ENCODE measurements at regions not wholly inside any gene's neighbourhood (a gene's known extent, or its start where the extent isn't known, plus 50 kb on each side); places are given as distances from the start of the nearest gene placed in this dataset.

DNA sequence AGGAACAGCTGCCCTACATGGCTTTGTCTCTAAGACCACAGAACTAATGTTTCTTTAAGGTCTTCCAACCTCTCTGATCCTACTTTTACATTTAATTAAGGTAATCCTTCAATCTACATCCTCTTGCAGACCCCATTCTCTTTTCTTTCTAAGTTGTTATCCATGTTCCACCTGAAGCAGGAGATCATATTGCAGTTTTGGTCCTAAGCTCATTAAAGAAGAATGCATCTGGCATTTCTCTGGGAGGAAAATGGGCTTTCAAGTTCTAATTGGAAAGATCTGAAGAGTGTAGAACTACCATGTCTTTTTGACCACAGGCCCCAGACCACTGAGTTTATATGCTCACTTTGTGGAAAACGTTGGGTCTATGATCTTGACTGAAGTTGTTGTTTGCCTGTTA lies 111.2 kb downstream of the SEM1 start:
- Histone ChIP-seq H3K18ac (ENCODE audit: insufficient read length, low read depth, low read length) (no peak overlapping the region), H3K79me1 (ENCODE audit: insufficient read depth, low read depth, low read length, poor library complexity, severe bottlenecking) (no peaks in the 10 kb centered on the region), H3K23me2 (ENCODE audit: insufficient read length, low read depth, low read length, poor library complexity, severe bottlenecking) (no peaks in the 10 kb centered on the region), H3K4ac (ENCODE audit: low read depth, low read length) (no peak overlapping the region), H3K23ac (ENCODE audit: insufficient read length, low read depth, low read length) (no peak overlapping the region), H4K91ac (ENCODE audit: insufficient read length, low read depth, low read length) (no peak overlapping the region), H3K9ac (ENCODE audit: extremely low read depth, insufficient read length, low read length) (no peak overlapping the region), H2BK120ac (ENCODE audit: low read depth, low read length, poor library complexity, severe bottlenecking) (no peak overlapping the region), H3K14ac (ENCODE audit: insufficient read depth, low read length) (no peak overlapping the region), H3K27me3 (ENCODE audit: insufficient read depth, low read length) (no peaks in the 10 kb centered on the region), H3K4me1 (ENCODE audit: insufficient read depth, low read length) (peaks cover 3% of the 10 kb centered on the region; the same call in 1 of the 2 replicates), H3K9me3 (ENCODE audit: control insufficient read depth, low read depth, low read length) (no peaks in the 10 kb centered on the region), H2BK15ac (ENCODE audit: low read depth, low read length) (no peak overlapping the region), H2AK5ac (ENCODE audit: insufficient read length, low read length) (no peak overlapping the region), H4K5ac (ENCODE audit: insufficient read length, low read depth, low read length) (no peak overlapping the region), H2BK12ac (ENCODE audit: insufficient read length, low read depth, low read length) (no peak overlapping the region), H3K79me2 (ENCODE audit: insufficient read depth, low read length) (no peaks in the 10 kb centered on the region), H2AFZ (ENCODE audit: low read length) (no peak overlapping the region), H4K20me1 (ENCODE audit: control insufficient read depth, insufficient read depth, insufficient read length) (no peaks in the 10 kb centered on the region), H3K27ac (ENCODE audit: insufficient read length, low read depth, low read length) (no peak overlapping the region), H3K56ac (ENCODE audit: insufficient read length, low read depth, low read length) (no peak overlapping the region), H3K4me2 (ENCODE audit: insufficient read depth, insufficient read length, low read length) (no peak overlapping the region), H2BK20ac (ENCODE audit: low read depth, low read length, poor library complexity, severe bottlenecking) (no peak overlapping the region), H3T11ph (ENCODE audit: low read length) (no peak overlapping the region), H4K8ac (replicated peaks; ENCODE audit: insufficient read length, low read depth, low read length) (no peak overlapping the region), H2BK5ac (ENCODE audit: insufficient read length, low read length) (no peak overlapping the region)
- no peak overlapping the region for H3K4me3 Mint-ChIP-seq
- H3K9me3 Mint-ChIP-seq = no peaks in the 10 kb centered on the region
- no peaks in the 10 kb centered on the region for H3K36me3 Mint-ChIP-seq (ENCODE audit: insufficient read depth in 1 of 3, low read depth in 3 of 3)
- peaks cover 30 to 37% of the 10 kb centered on the region in 2 experiments for H3K4me1 Mint-ChIP-seq
- DNase-seq = no peak
- no CpG with 5 or more reads among the region's 1 CpG for whole genome bisulfite sequencing (ENCODE audit: extremely low coverage, insufficient read length, low lambda C conversion rate)
- no peaks in the 10 kb centered on the region for H3K27me3 Mint-ChIP-seq (ENCODE audit: low read depth)
- TF ChIP-seq, protein P1, sequence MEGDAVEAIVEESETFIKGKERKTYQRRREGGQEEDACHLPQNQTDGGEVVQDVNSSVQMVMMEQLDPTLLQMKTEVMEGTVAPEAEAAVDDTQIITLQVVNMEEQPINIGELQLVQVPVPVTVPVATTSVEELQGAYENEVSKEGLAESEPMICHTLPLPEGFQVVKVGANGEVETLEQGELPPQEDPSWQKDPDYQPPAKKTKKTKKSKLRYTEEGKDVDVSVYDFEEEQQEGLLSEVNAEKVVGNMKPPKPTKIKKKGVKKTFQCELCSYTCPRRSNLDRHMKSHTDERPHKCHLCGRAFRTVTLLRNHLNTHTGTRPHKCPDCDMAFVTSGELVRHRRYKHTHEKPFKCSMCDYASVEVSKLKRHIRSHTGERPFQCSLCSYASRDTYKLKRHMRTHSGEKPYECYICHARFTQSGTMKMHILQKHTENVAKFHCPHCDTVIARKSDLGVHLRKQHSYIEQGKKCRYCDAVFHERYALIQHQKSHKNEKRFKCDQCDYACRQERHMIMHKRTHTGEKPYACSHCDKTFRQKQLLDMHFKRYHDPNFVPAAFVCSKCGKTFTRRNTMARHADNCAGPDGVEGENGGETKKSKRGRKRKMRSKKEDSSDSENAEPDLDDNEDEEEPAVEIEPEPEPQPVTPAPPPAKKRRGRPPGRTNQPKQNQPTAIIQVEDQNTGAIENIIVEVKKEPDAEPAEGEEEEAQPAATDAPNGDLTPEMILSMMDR (conservative IDR thresholded peaks at IDR 0.05) = no peak
- no peak overlapping the region for H3K27ac Mint-ChIP-seq
